HPDE6-E6E7 (cell line): ENCODE measurements at regions not wholly inside any gene's neighbourhood (a gene's known extent, or its start where the extent isn't known, plus 50 kb on each side); places are given as distances from the start of the nearest gene placed in this dataset.

Source experiments
- DNase-seq: peaks from one replicate; pipeline ENCODE4 v3.0.0; 2011; ENCODE audit warnings: missing footprints; ENCODE audit errors: extremely low spot score

DNA sequence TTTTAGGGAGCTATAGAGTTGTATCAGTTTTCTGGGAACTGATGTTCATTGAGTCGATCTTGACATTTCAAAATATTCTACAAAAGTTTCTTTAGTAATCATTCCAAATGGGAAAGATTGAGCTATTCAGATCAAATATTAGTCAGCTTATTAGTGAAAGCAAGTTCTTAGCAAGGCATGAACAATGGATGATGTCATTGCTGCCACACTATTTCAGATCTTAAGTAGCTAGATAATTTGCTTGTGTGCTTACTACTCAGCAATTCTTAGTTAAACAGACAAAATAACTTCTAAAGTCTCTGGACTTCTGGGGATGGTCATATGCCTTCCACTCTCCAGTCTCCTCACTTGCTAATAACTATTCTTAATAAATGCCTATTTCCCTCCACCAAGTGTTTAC, 69.0 kb upstream of the CDH8 start:
- no peak for DNase-seq

- no peak for DNase-seq
Observed at GRCh38 chr16:62102588-62102987, 66.3 kb upstream of the CDH8 start.

DNA sequence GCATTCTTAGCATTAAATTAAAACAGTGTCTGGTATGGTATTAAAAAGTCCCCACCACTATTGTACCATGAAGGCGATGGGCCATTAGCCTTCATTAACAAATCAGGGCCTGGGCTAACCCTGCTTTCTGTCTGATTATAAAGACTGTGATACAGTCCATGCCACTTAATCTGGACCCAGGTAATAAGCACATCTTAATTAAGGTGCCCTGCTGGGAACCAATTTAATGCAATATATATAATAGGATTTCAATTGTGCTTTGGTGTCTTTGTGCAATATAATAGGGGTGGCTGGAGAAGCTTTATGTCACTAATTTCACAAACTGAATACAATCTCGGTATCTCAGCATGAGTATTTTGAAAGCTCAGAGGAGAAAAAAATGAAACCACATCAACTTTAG, 64.4 kb upstream of the CDH8 start:
- DNase-seq = no peak

GRCh38 chr16:62089715-62090114, 53.5 kb upstream of the CDH8 start:
- DNase-seq = no peak

DNA sequence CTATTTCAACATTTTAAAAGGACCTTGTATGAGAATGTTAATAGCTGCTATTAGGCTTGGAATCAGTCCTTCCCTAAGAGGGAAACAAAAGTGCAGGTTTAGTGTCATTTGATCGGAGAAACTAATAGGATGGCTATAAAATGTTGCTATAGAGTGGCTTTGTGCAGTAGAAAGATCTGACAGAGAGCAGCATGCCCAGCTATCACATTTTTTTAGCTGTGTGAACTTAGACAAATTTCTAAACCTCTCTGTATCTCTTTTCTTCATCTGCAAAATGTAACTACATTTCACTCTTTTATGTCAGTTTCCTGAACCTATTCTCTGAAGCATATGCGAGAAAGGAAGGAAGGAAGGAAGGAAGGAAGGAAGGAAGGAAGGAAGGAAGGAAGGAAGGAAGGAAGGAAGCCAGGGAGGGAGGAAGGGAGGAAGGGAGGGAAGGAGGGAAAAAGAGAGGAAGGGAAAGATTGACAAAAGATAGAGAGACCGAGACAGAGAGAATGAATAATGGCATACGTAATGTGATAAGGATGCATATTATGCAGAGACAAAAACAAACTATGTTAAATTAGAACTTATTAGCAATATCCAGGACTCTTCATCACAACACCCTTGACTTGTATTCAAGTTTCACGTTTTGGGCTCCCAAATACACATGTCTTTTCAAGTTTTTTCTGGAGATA, 52.6 kb upstream of the CDH8 start:
- no peak for DNase-seq
